Liver (tissue), 8 donors: ENCODE measurements at regions not wholly inside any gene's neighbourhood (a gene's known extent, or its start where the extent isn't known, plus 50 kb on each side); places are given as distances from the start of the nearest gene placed in this dataset.

Experiments used
- DNase-seq: peaks from one replicate; pipeline ENCODE4 v3.0.0-alpha.2; 2017; ENCODE audit warnings: low spot score
- H3K27ac ChIP-seq, 2 donors: one replicate each; pipeline ENCODE4 v1.7.0; 2013; ENCODE audit warnings: inconsistent platforms in 2 of 2, low read length in 2 of 2, control low read depth in 1 of 2, low read depth in 1 of 2, mild to moderate bottlenecking in 1 of 2
- H3K27me3 ChIP-seq, 4 donors: one replicate each; pipeline versions ENCODE4 v1.6.1 to v1.7.0; 2013; ENCODE audit warnings: low read length in 3 of 4, inconsistent platforms in 1 of 4, mild to moderate bottlenecking in 1 of 4, moderate library complexity in 1 of 4; ENCODE audit not compliant: control insufficient read depth in 4 of 4, insufficient read depth in 4 of 4
- H3K36me3 ChIP-seq, 4 donors: one replicate each; pipeline versions ENCODE4 v1.6.1 to v1.7.0; 2013; ENCODE audit warnings: low read length in 3 of 4, mild to moderate bottlenecking in 3 of 4, low read depth in 1 of 4, moderate library complexity in 1 of 4; ENCODE audit not compliant: control insufficient read depth in 4 of 4, insufficient read depth in 3 of 4
- H3K4me1 ChIP-seq, 4 donors: one replicate each; pipeline versions ENCODE4 v1.6.1 to v1.7.0; 2013; ENCODE audit warnings: low read length in 3 of 4, mild to moderate bottlenecking in 3 of 4, moderate library complexity in 1 of 4; ENCODE audit not compliant: control insufficient read depth in 4 of 4, insufficient read depth in 4 of 4
- H3K4me3 ChIP-seq, 3 donors: one replicate each; pipeline versions ENCODE4 v1.6.1 to v1.7.0; 2013; ENCODE audit warnings: low read length in 3 of 3, control low read depth in 1 of 3, low read depth in 1 of 3, mild to moderate bottlenecking in 1 of 3
- H3K9ac ChIP-seq, 2 donors: one replicate each; pipeline ENCODE4 v1.7.0; 2013; ENCODE audit warnings: low read length in 2 of 2, mild to moderate bottlenecking in 2 of 2, moderate library complexity in 2 of 2, control low read depth in 1 of 2, low read depth in 1 of 2
- H3K9me3 ChIP-seq, 4 donors: one replicate each; pipeline versions ENCODE4 v1.6.1 to v1.7.0; 2013; ENCODE audit warnings: low read length in 3 of 4; ENCODE audit not compliant: control insufficient read depth in 4 of 4
- CTCF ChIP-seq: fragments of 150-350 bp; IDR thresholded peaks from 2 replicates; pipeline ENCODE4 v1.5.1; 2017; ENCODE audit warnings: improper control_type of control experiment, low read depth, low read length; ENCODE audit not compliant: missing input control
- FOXA1 ChIP-seq: IDR thresholded peaks from 2 replicates; pipeline ENCODE4 v1.6.1; 2016; ENCODE audit warnings: antibody characterized with exemption
- GABPA ChIP-seq, 2 donors: IDR thresholded peaks in 1 of 2; conservative IDR thresholded peaks in 1 of 2; 2 replicates each; pipeline ENCODE4 v1.6.1; 2016; ENCODE audit warnings: antibody characterized with exemption in 2 of 2, mild to moderate bottlenecking in 1 of 2, moderate library complexity in 1 of 2
- HNF4A ChIP-seq, 2 donors: conservative IDR thresholded peaks; 2 replicates each; pipeline ENCODE4 v1.6.1; 2016; ENCODE audit warnings: antibody characterized with exemption in 2 of 2, mild to moderate bottlenecking in 2 of 2
- HNF4G ChIP-seq: IDR thresholded peaks from 2 replicates; pipeline ENCODE4 v1.6.1; 2016; ENCODE audit warnings: antibody characterized with exemption
- JUND ChIP-seq, 2 donors: IDR thresholded peaks; 2 replicates each; pipeline ENCODE4 v1.6.1; 2016; ENCODE audit warnings: antibody characterized with exemption in 2 of 2
- MAX ChIP-seq: IDR thresholded peaks from 2 replicates; pipeline ENCODE4 v1.6.1; 2016; ENCODE audit warnings: antibody characterized with exemption
- NR2F2 ChIP-seq: IDR thresholded peaks from 2 replicates; pipeline ENCODE4 v1.6.1; 2016; ENCODE audit warnings: antibody characterized with exemption
- RAD21 ChIP-seq, 2 donors: IDR thresholded peaks; 2 replicates each; pipeline ENCODE4 v1.6.1; 2016; ENCODE audit warnings: antibody characterized with exemption in 2 of 2, mild to moderate bottlenecking in 2 of 2
- REST ChIP-seq: IDR thresholded peaks from 2 replicates; pipeline ENCODE4 v1.6.1; 2016; ENCODE audit warnings: antibody characterized with exemption, mild to moderate bottlenecking
- SP1 ChIP-seq: IDR thresholded peaks from 2 replicates; pipeline ENCODE4 v1.6.1; 2018; ENCODE audit warnings: antibody characterized with exemption, mild to moderate bottlenecking
- YY1 ChIP-seq: IDR thresholded peaks from 2 replicates; pipeline ENCODE4 v1.6.1; 2016; ENCODE audit warnings: antibody characterized with exemption, mild to moderate bottlenecking
- ZBTB33 ChIP-seq: IDR thresholded peaks from 2 replicates; pipeline ENCODE4 v1.6.1; 2016; ENCODE audit warnings: antibody characterized with exemption
- WGBS: extraction: QIAGEN DNeasy Blood & Tissue Kit; methylation state at CpG from one replicate; pipeline ENCODE4 v1.1.7; 2013; 5-methylcytosine and 5-hydroxymethylcytosine counted together
- donor health status: healthy.
- donor health status: healthy.
- donor health status: healthy.
- donor health status: healthy.
- donor health status: healthy.

- WGBS = 47% methylated on average over 5 of the region's 5 CpGs
Measured at GRCh38 chr17:53134548-53134947, 688.2 kb upstream of the KIF2B start.

GRCh38 chr17:53133876-53134275 lies 688.9 kb upstream of the KIF2B start:
- no peak for DNase-seq
- 55% methylated on average over 5 of the region's 5 CpGs for WGBS
- Histone ChIP-seq H3K4me3 (no peak overlapping the region), H3K4me1 (no peaks in the 10 kb centered on the region), H3K27ac (no peak overlapping the region), H3K36me3 (no peaks in the 10 kb centered on the region), H3K9me3 (no peaks in the 10 kb centered on the region), H3K27me3 (peaks cover 0 to 2% (median 0%) of the 10 kb centered on the region in 4 donors), H3K9ac (no peak overlapping the region)
- TF ChIP-seq GABPA (IDR thresholded peaks at IDR 0.05 in 1 of 2, conservative IDR thresholded peaks at IDR 0.05 in 1 of 2) (no peak), RAD21 (IDR thresholded peaks at IDR 0.05) (no peak), CTCF (no peak), ZBTB33 (no peak), REST (no peak), SP1 (no peak)

More at GRCh38 chr17:53134548-53134947, 688.2 kb upstream of the KIF2B start:
- H3K9ac ChIP-seq = no peak overlapping the region
- H3K4me1 ChIP-seq = no peaks in the 10 kb centered on the region
- H3K27me3 ChIP-seq = peaks cover 0 to 2% (median 0%) of the 10 kb centered on the region in 4 donors
- DNase-seq = no peak
- no peak overlapping the region for H3K27ac ChIP-seq
- TF ChIP-seq YY1 (no peak), HNF4G (no peak), NR2F2 (no peak), REST (no peak), HNF4A (conservative IDR thresholded peaks at IDR 0.05) (no peak), MAX (no peak), JUND (IDR thresholded peaks at IDR 0.05) (no peak), FOXA1 (no peak), RAD21 (IDR thresholded peaks at IDR 0.05) (no peak), SP1 (no peak), ZBTB33 (no peak)
- H3K9me3 ChIP-seq = no peaks in the 10 kb centered on the region
- no peaks in the 10 kb centered on the region for H3K36me3 ChIP-seq
- H3K4me3 ChIP-seq = no peak overlapping the region
